ENCODE measurements at regions not wholly inside any gene's neighbourhood (a gene's known extent, or its start where the extent isn't known, plus 50 kb on each side); places are given as distances from the start of the nearest gene placed in this dataset.

DNA sequence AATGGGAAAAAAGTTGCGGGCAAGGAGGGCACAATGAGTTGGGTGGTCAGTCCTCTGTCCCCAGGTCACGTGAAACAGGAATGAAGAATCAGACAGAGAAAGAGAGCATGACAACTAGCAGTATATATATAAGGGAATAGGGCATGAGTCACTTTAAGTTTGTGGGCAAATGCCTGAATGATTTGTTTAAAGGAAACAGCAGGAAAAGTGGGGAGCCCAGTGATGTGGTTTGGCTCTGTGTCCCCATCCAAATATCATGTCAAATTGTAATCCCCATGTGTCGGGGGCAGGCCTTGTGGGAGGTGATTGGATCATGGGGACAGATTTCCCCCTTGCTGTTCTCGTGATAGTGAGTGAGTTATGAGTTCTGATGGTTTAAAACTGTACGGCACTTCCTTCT, 195.3 kb upstream of the IGF1 start (continued):
- no peak for TF ChIP-seq RNF2 (IDR thresholded peaks at IDR 0.05; ENCODE audit: borderline replicate concordance, low read depth, low read length, missing control alignments, poor library complexity, severe bottlenecking)
- no peak for TF ChIP-seq GTF2F1 (IDR thresholded peaks at IDR 0.05; ENCODE audit: borderline replicate concordance, low read depth, low read length)

Data from H1 (cell line).